Uterus (tissue), 3 donors: ENCODE measurements at regions not wholly inside any gene's neighbourhood (a gene's known extent, or its start where the extent isn't known, plus 50 kb on each side); places are given as distances from the start of the nearest gene placed in this dataset.

ENCODE experiments used
- DNase-seq, 2 donors: peaks; one replicate each; pipeline ENCODE4 v3.0.0-alpha.2; 2019 to 2020
- H3K27ac ChIP-seq, 2 donors: fragments of 200-600 bp; sonication (generic); 1 replicate in 1 of 2; 2 replicates in 1 of 2; pipeline ENCODE4 v1.5.1; 2016 to 2018
- H3K27me3 ChIP-seq, 2 donors: fragments of 200-600 bp; sonication (generic); one replicate each; pipeline ENCODE4 v1.5.1; 2018 to 2019; ENCODE audit warnings: control low read depth in 1 of 2
- H3K36me3 ChIP-seq, 2 donors: fragments of 200-600 bp; sonication (generic); one replicate each; pipeline ENCODE4 v1.5.1; 2019; ENCODE audit warnings: control low read depth in 1 of 2
- H3K4me1 ChIP-seq, 2 donors: fragments of 200-600 bp; sonication (generic); one replicate each; pipeline ENCODE4 v1.5.1; 2018 to 2019; ENCODE audit warnings: control low read depth in 1 of 2
- H3K4me3 ChIP-seq, 2 donors: fragments of 200-600 bp; sonication (generic); 1 replicate in 1 of 2; 2 replicates in 1 of 2; pipeline ENCODE4 v1.5.1; 2018 to 2019; ENCODE audit warnings: mild to moderate bottlenecking in 1 of 2
- H3K9me3 ChIP-seq, 2 donors: fragments of 200-600 bp; sonication (generic); one replicate each; pipeline ENCODE4 v1.5.1; 2019; ENCODE audit warnings: control low read depth in 1 of 2
- CTCF ChIP-seq, 4 experiments: fragments of 200-600 bp in 2 of 4; fragments of 450-650 bp in 2 of 4; sonication (generic) in 2 of 4; IDR thresholded peaks; one replicate each; pipeline ENCODE4 v1.5.1; 2016 to 2019; ENCODE audit warnings: antibody characterized with exemption in 4 of 4, mild to moderate bottlenecking in 2 of 4, moderate library complexity in 1 of 4
- POLR2A ChIP-seq, 2 donors: fragments of 450-650 bp; IDR thresholded peaks; one replicate each; pipeline ENCODE4 v1.6.1; 2016; ENCODE audit warnings: antibody characterized with exemption in 2 of 2, mild to moderate bottlenecking in 1 of 2, moderate library complexity in 1 of 2
- intact Hi-C: fragments of 100-400 bp; cut with DNase I; formaldehyde crosslinking; loops from one replicate; pipeline ENCODE4 v1.15.1; 2023; ENCODE audit warnings: low total_unique reads
- donor health status: DM: yes; HTN: yes; CAD: no.

GRCh38 chr10:28938745-28939144 lies 261.4 kb downstream of the BAMBI start:
- H3K9me3 ChIP-seq = no peaks in the 10 kb centered on the region
- no peaks in the 10 kb centered on the region for H3K36me3 ChIP-seq
- DNase-seq = no peak
- no peak overlapping the region for H3K4me3 ChIP-seq
- TF ChIP-seq CTCF (IDR thresholded peaks at IDR 0.05) (no peak), POLR2A (IDR thresholded peaks at IDR 0.05) (no peak)
- intact Hi-C loops = no loop called here
- no peaks in the 10 kb centered on the region for H3K27me3 ChIP-seq
- no peak overlapping the region for H3K27ac ChIP-seq
- no peaks in the 10 kb centered on the region for H3K4me1 ChIP-seq

- no peaks in the 10 kb centered on the region for H3K4me1 ChIP-seq
- TF ChIP-seq CTCF (IDR thresholded peaks at IDR 0.05) (no peak), POLR2A (IDR thresholded peaks at IDR 0.05) (no peak)
- H3K9me3 ChIP-seq = peaks cover 0 to 1% of the 10 kb centered on the region in 2 donors
- H3K27ac ChIP-seq = no peak overlapping the region
- intact Hi-C loops = no loop called here
- no peak overlapping the region for H3K4me3 ChIP-seq
- no peaks in the 10 kb centered on the region for H3K36me3 ChIP-seq
- DNase-seq = peak; percentile 73 to 75
- H3K27me3 ChIP-seq = no peaks in the 10 kb centered on the region
These were observed 262.2 kb downstream of the BAMBI start for GRCh38 chr10:28939281-28940157.

GRCh38 chr10:28940158-28940888 lies 263.0 kb downstream of the BAMBI start:
- Histone ChIP-seq H3K4me1 (no peaks in the 10 kb centered on the region), H3K27ac (peak overlapping the region in 1 of 2 donors; percentile 32)
- no peak for DNase-seq

GRCh38 chr10:28942012-28942411 lies 264.7 kb downstream of the BAMBI start:
- no peak for DNase-seq
- TF ChIP-seq POLR2A (IDR thresholded peaks at IDR 0.05) (no peak), CTCF (IDR thresholded peaks at IDR 0.05) (no peak)

More at GRCh38 chr10:28940158-28940888, 263.0 kb downstream of the BAMBI start:
- H3K9me3 ChIP-seq = peaks cover 0 to 9% of the 10 kb centered on the region in 2 donors
- H3K36me3 ChIP-seq = no peaks in the 10 kb centered on the region
- TF ChIP-seq CTCF (IDR thresholded peaks at IDR 0.05) = no peak
- TF ChIP-seq POLR2A (IDR thresholded peaks at IDR 0.05) = no peak
- intact Hi-C loops = no loop called here
- H3K4me3 ChIP-seq = no peak overlapping the region
- H3K27me3 ChIP-seq = no peaks in the 10 kb centered on the region

GRCh38 chr10:28945959-28946358 lies 268.6 kb downstream of the BAMBI start:
- intact Hi-C loops = no loop called here
- Histone ChIP-seq H3K4me3 (no peak overlapping the region), H3K27ac (peak overlapping the region in 1 of 2 donors; percentile 51), H3K4me1 (peaks cover 0 to 6% of the 10 kb centered on the region in 2 donors), H3K27me3 (no peaks in the 10 kb centered on the region), H3K36me3 (no peaks in the 10 kb centered on the region), H3K9me3 (peaks cover 0 to 9% of the 10 kb centered on the region in 2 donors)
- DNase-seq = no peak
- no peak for TF ChIP-seq CTCF (IDR thresholded peaks at IDR 0.05)
- no peak for TF ChIP-seq POLR2A (IDR thresholded peaks at IDR 0.05)

More at GRCh38 chr10:28942012-28942411, 264.7 kb downstream of the BAMBI start:
- Histone ChIP-seq H3K4me3 (no peak overlapping the region), H3K36me3 (no peaks in the 10 kb centered on the region), H3K4me1 (peaks cover 0 to 6% of the 10 kb centered on the region in 2 donors), H3K9me3 (peaks cover 0 to 9% of the 10 kb centered on the region in 2 donors), H3K27ac (no peak overlapping the region), H3K27me3 (no peaks in the 10 kb centered on the region)
- intact Hi-C loops = no loop called here
